Activated CD4-positive, alpha-beta memory T cell treated with anti-CD3 and anti-CD28 coated beads for 36 hours (primary cell): ENCODE measurements at regions not wholly inside any gene's neighbourhood (a gene's known extent, or its start where the extent isn't known, plus 50 kb on each side); places are given as distances from the start of the nearest gene placed in this dataset.

Experiments used
- CTCF ChIA-PET: fragments of 350-600 bp; sonication (Branson Sonifier 250); formaldehyde crosslinking; loops from one replicate; lab custom pipeline; 2021; ENCODE audit warnings: antibody characterized with exemption, inconsistent platforms; lab: Charles Lee
- POLR2A ChIA-PET: fragments of 350-600 bp; sonication (Branson Sonifier 250); formaldehyde crosslinking; loops from one replicate; lab custom pipeline; 2021; ENCODE audit warnings: antibody characterized with exemption; lab: Charles Lee
- DNase-seq: peaks from one replicate; pipeline ENCODE4 v3.0.0-alpha.2; 2020
- H3K27ac Mint-ChIP-seq: one replicate; pipeline ENCODE4 v1.8.0; 2021; ENCODE audit warnings: mixed read lengths
- H3K27me3 Mint-ChIP-seq: one replicate; pipeline ENCODE4 v1.8.0; 2021; ENCODE audit warnings: mixed read lengths
- H3K36me3 Mint-ChIP-seq: one replicate; pipeline ENCODE4 v1.8.0; 2021; ENCODE audit warnings: mixed read lengths
- H3K4me1 Mint-ChIP-seq: one replicate; pipeline ENCODE4 v1.8.0; 2021; ENCODE audit warnings: low read depth, mixed read lengths
- H3K4me3 Mint-ChIP-seq: one replicate; pipeline ENCODE4 v1.8.0; 2021; ENCODE audit warnings: mild to moderate bottlenecking, mixed read lengths
- H3K9me3 Mint-ChIP-seq: one replicate; pipeline ENCODE4 v1.8.0; 2021; ENCODE audit warnings: mixed read lengths
- intact Hi-C: fragments of 100-400 bp; cut with micrococcal nuclease; formaldehyde crosslinking; loops from one replicate; pipeline ENCODE4 v1.15.1; 2023

GRCh38 chr5:96128204-96128864 is 166.7 kb upstream of the ELL2 start:
- no peaks in the 10 kb centered on the region for H3K9me3 Mint-ChIP-seq
- H3K27me3 Mint-ChIP-seq = peaks cover 14% of the 10 kb centered on the region
- no peaks in the 10 kb centered on the region for H3K36me3 Mint-ChIP-seq
- ChIA-PET CTCF (no interaction called here), POLR2A (no interaction called here)
- no peak overlapping the region for H3K4me3 Mint-ChIP-seq
- DNase-seq = no peak
- intact Hi-C loops = no loop called here
- H3K4me1 Mint-ChIP-seq = no peaks in the 10 kb centered on the region
- no peak overlapping the region for H3K27ac Mint-ChIP-seq

- H3K4me3 Mint-ChIP-seq = no peak overlapping the region
- CTCF ChIA-PET = no interaction called here
These were observed 165.9 kb upstream of the ELL2 start for GRCh38 chr5:96127538-96127937.

GRCh38 chr5:96125231-96125891 is 163.7 kb upstream of the ELL2 start:
- CTCF ChIA-PET = no interaction called here
- DNase-seq = no peak
- Mint-ChIP-seq H3K4me1 (no peaks in the 10 kb centered on the region), H3K4me3 (no peak overlapping the region), H3K9me3 (no peaks in the 10 kb centered on the region), H3K36me3 (no peaks in the 10 kb centered on the region), H3K27ac (no peak overlapping the region), H3K27me3 (peaks cover 14% of the 10 kb centered on the region)
- POLR2A ChIA-PET = no interaction called here
- intact Hi-C loops = no loop called here

More at GRCh38 chr5:96127538-96127937, 165.9 kb upstream of the ELL2 start:
- POLR2A ChIA-PET = no interaction called here
- Mint-ChIP-seq H3K9me3 (no peaks in the 10 kb centered on the region), H3K27me3 (peaks cover 14% of the 10 kb centered on the region), H3K27ac (no peak overlapping the region), H3K36me3 (no peaks in the 10 kb centered on the region), H3K4me1 (no peaks in the 10 kb centered on the region)
- no peak for DNase-seq
- intact Hi-C loops = no loop called here

- H3K27me3 Mint-ChIP-seq = peaks cover 14% of the 10 kb centered on the region
These were observed 162.9 kb upstream of the ELL2 start for GRCh38 chr5:96124589-96124988.

GRCh38 chr5:96123418-96123817 is 161.8 kb upstream of the ELL2 start:
- Mint-ChIP-seq H3K4me1 (no peaks in the 10 kb centered on the region), H3K27ac (no peak overlapping the region), H3K4me3 (no peak overlapping the region), H3K27me3 (peaks cover 14% of the 10 kb centered on the region), H3K36me3 (no peaks in the 10 kb centered on the region), H3K9me3 (no peaks in the 10 kb centered on the region)
- POLR2A ChIA-PET = no interaction called here
- DNase-seq = no peak
- CTCF ChIA-PET = no interaction called here
- intact Hi-C loops = no loop called here

More at GRCh38 chr5:96124589-96124988, 162.9 kb upstream of the ELL2 start:
- POLR2A ChIA-PET = no interaction called here
- Mint-ChIP-seq H3K36me3 (no peaks in the 10 kb centered on the region), H3K4me3 (no peak overlapping the region), H3K4me1 (no peaks in the 10 kb centered on the region), H3K9me3 (no peaks in the 10 kb centered on the region), H3K27ac (no peak overlapping the region)
- DNase-seq = no peak
- CTCF ChIA-PET = no interaction called here
- intact Hi-C loops = no loop called here

- no peak for DNase-seq
- H3K36me3 Mint-ChIP-seq = no peaks in the 10 kb centered on the region
- CTCF ChIA-PET = no interaction called here
- H3K27ac Mint-ChIP-seq = no peak overlapping the region
- POLR2A ChIA-PET = no interaction called here
- peaks cover 11% of the 10 kb centered on the region for H3K27me3 Mint-ChIP-seq
- no peak overlapping the region for H3K4me3 Mint-ChIP-seq
- H3K4me1 Mint-ChIP-seq = no peaks in the 10 kb centered on the region
- H3K9me3 Mint-ChIP-seq = no peaks in the 10 kb centered on the region
- intact Hi-C loops = no loop called here
These were observed 159.7 kb upstream of the ELL2 start for GRCh38 chr5:96121364-96121763.

GRCh38 chr5:96120120-96120519 is 158.5 kb upstream of the ELL2 start:
- H3K9me3 Mint-ChIP-seq = no peaks in the 10 kb centered on the region
- ChIA-PET CTCF (interaction anchor here (1.1 kb wide), 1 partner anchor 156 kb away, joined by 3 read pairs; no protein-coding TSS in a partner anchor), POLR2A (no interaction called here)
- H3K4me3 Mint-ChIP-seq = no peak overlapping the region
- no peak overlapping the region for H3K27ac Mint-ChIP-seq
- no peak for DNase-seq
- no peaks in the 10 kb centered on the region for H3K36me3 Mint-ChIP-seq
- intact Hi-C loops = no loop called here
- H3K27me3 Mint-ChIP-seq = peaks cover 5% of the 10 kb centered on the region
- H3K4me1 Mint-ChIP-seq = peaks cover 6% of the 10 kb centered on the region

GRCh38 chr5:96117771-96118651 is 156.4 kb upstream of the ELL2 start:
- no peak for DNase-seq
- ChIA-PET POLR2A (interaction anchor here (0.6 kb wide), 1 partner anchor 325 kb away, joined by 5 read pairs; no protein-coding TSS in a partner anchor), CTCF (interaction anchor here (0.6 kb wide), 1 partner anchor 34 kb away, joined by 4 read pairs; no protein-coding TSS in a partner anchor)
- intact Hi-C loops = loop anchor here (10.0 kb wide), 1 partner anchor 523 kb away; no protein-coding TSS in a partner anchor
- H3K36me3 Mint-ChIP-seq = no peaks in the 10 kb centered on the region
- peaks cover 2% of the 10 kb centered on the region for H3K27me3 Mint-ChIP-seq
- H3K4me3 Mint-ChIP-seq = no peak overlapping the region
- no peaks in the 10 kb centered on the region for H3K9me3 Mint-ChIP-seq
- H3K4me1 Mint-ChIP-seq = peaks cover 26% of the 10 kb centered on the region
- no peak overlapping the region for H3K27ac Mint-ChIP-seq

GRCh38 chr5:96115147-96115807 is 153.6 kb upstream of the ELL2 start:
- ChIA-PET CTCF (interaction anchor here (1.2 kb wide), 1 partner anchor 245 kb away, joined by 5 read pairs; no protein-coding TSS in a partner anchor), POLR2A (interaction anchor here (0.5 to 1.1 kb wide), 2 partner anchors 253 to 564 kb away, joined by 3 to 4 read pairs; no protein-coding TSS in a partner anchor)
- Mint-ChIP-seq H3K4me3 (no peak overlapping the region), H3K4me1 (peaks cover 33% of the 10 kb centered on the region), H3K27me3 (peaks cover 2% of the 10 kb centered on the region), H3K9me3 (no peaks in the 10 kb centered on the region), H3K36me3 (no peaks in the 10 kb centered on the region), H3K27ac (peak overlapping the region; percentile 40)
- DNase-seq = no peak
- intact Hi-C loops = loop anchor here (2.0 to 10.0 kb wide), 5 partner anchors 32 to 520 kb away; no protein-coding TSS in a partner anchor

- Mint-ChIP-seq H3K4me3 (no peak overlapping the region), H3K4me1 (peaks cover 38% of the 10 kb centered on the region)
- POLR2A ChIA-PET = interaction anchor here (1.1 kb wide), 1 partner anchor 253 kb away, joined by 3 read pairs; no protein-coding TSS in a partner anchor
These were observed 153.1 kb upstream of the ELL2 start for GRCh38 chr5:96114736-96115135.

GRCh38 chr5:96113170-96113939 is 151.7 kb upstream of the ELL2 start:
- H3K36me3 Mint-ChIP-seq = no peaks in the 10 kb centered on the region
- peaks cover 4% of the 10 kb centered on the region for H3K27me3 Mint-ChIP-seq
- H3K27ac Mint-ChIP-seq = no peak overlapping the region
- peaks cover 41% of the 10 kb centered on the region for H3K4me1 Mint-ChIP-seq
- CTCF ChIA-PET = no interaction called here
- H3K4me3 Mint-ChIP-seq = no peak overlapping the region
- no peaks in the 10 kb centered on the region for H3K9me3 Mint-ChIP-seq
- intact Hi-C loops = loop anchor here (1.0 to 10.0 kb wide), 3 partner anchors 34 to 519 kb away; no protein-coding TSS in a partner anchor
- DNase-seq = peak; percentile 13
- POLR2A ChIA-PET = no interaction called here

More at GRCh38 chr5:96114736-96115135, 153.1 kb upstream of the ELL2 start:
- H3K9me3 Mint-ChIP-seq = no peaks in the 10 kb centered on the region
- H3K36me3 Mint-ChIP-seq = no peaks in the 10 kb centered on the region
- peaks cover 2% of the 10 kb centered on the region for H3K27me3 Mint-ChIP-seq
- CTCF ChIA-PET = interaction anchor here (0.6 to 1.2 kb wide), 3 partner anchors 144 to 245 kb away, joined by 3 to 5 read pairs (median 4); no protein-coding TSS in a partner anchor
- DNase-seq = peak; percentile 22
- intact Hi-C loops = loop anchor here (1.0 to 10.0 kb wide), 9 partner anchors 32 to 520 kb away; no protein-coding TSS in a partner anchor
- peak overlapping the region; percentile 47 for H3K27ac Mint-ChIP-seq
